Thyroid gland (tissue), 4 donors: ENCODE measurements at regions not wholly inside any gene's neighbourhood (a gene's known extent, or its start where the extent isn't known, plus 50 kb on each side); places are given as distances from the start of the nearest gene placed in this dataset. TPM values are rescaled to one million over a fixed set of nuclear protein-coding genes. Genes with fewer than 3 reads are reported as not detected.
"Not testable (repeated sequence)": the region's sequence is repeated elsewhere in the genome, so short reads cannot be mapped to it uniquely, and the experiment has no call there.

ENCODE experiments used
- DNase-seq, 2 donors: peaks; one replicate each; pipeline ENCODE4 v3.0.0-alpha.2; 2019
- H3K27ac ChIP-seq, 3 donors: fragments of 200-600 bp; sonication (generic); 1 replicate in 2 of 3; 2 replicates in 1 of 3; pipeline ENCODE4 v1.5.1; 2016 to 2019; ENCODE audit warnings: mild to moderate bottlenecking in 1 of 3, moderate library complexity in 1 of 3
- H3K27me3 ChIP-seq: fragments of 200-600 bp; sonication (generic); one replicate; pipeline ENCODE4 v1.5.1; 2019
- H3K36me3 ChIP-seq, 2 donors: fragments of 200-600 bp; sonication (generic); one replicate each; pipeline ENCODE4 v1.5.1; 2016 to 2019
- H3K4me1 ChIP-seq, 2 donors: fragments of 200-600 bp; sonication (generic); one replicate each; pipeline ENCODE4 v1.5.1; 2017 to 2019
- H3K4me3 ChIP-seq, 3 donors: fragments of 200-600 bp; sonication (generic); replicated peaks in 1 of 3; 1 replicate in 2 of 3; 2 replicates in 1 of 3; pipeline ENCODE4 v1.5.1; 2016; ENCODE audit warnings: mild to moderate bottlenecking in 1 of 3
- H3K9me3 ChIP-seq: fragments of 200-600 bp; sonication (generic); one replicate; pipeline ENCODE4 v1.5.1; 2017
- CTCF ChIP-seq, 6 experiments: fragments of 200-600 bp in 3 of 6; fragments of 450-650 bp in 3 of 6; sonication (generic) in 3 of 6; IDR thresholded peaks; one replicate each; pipeline ENCODE4 v1.5.1; 2016 to 2019; ENCODE audit warnings: antibody characterized with exemption in 6 of 6, mild to moderate bottlenecking in 2 of 6, inconsistent platforms in 1 of 6, moderate library complexity in 1 of 6
- POLR2A ChIP-seq, 2 donors: fragments of 450-650 bp; IDR thresholded peaks; one replicate each; pipeline ENCODE4 v1.6.1; 2017; ENCODE audit warnings: antibody characterized with exemption in 2 of 2, mild to moderate bottlenecking in 2 of 2, moderate library complexity in 1 of 2
- WGBS, 2 donors: methylation state at CpG; one replicate each; pipeline ENCODE4 v1.1.5; 2017; 5-methylcytosine and 5-hydroxymethylcytosine counted together
- intact Hi-C: fragments of 100-400 bp; cut with DNase I; formaldehyde crosslinking; loops from one replicate; pipeline ENCODE4 v1.15.1; 2023
- microRNA counts, 2 donors: library from miRNA; unstranded; fragments of <30 nt; microRNA quantifications; one replicate each; lab custom pipeline; 2016 to 2017
- microRNA-seq: library from miRNA; unstranded; fragments of <30 nt; microRNA quantifications from one replicate; pipeline ENCODE4, GENCODE V29; 2016
- small RNA-seq: library from RNA; depleted of rRNA; stranded (forward); fragments of <200 nt; gene quantifications from one replicate; pipeline ENCODE3, GENCODE V24; 2016

- intact Hi-C loops, result no loop called here
- no peaks in the 10 kb centered on the region for H3K4me1 ChIP-seq
- H3K27ac ChIP-seq, result no peak overlapping the region
- H3K9me3 ChIP-seq, result no peaks in the 10 kb centered on the region
- no peak overlapping the region for H3K4me3 ChIP-seq
- WGBS, 2 donors, result 76 to 80% methylated on average over 6 of the region's 6 CpGs
- DNase-seq, result no peak
- H3K27me3 ChIP-seq, result no peaks in the 10 kb centered on the region
- no peak for TF ChIP-seq POLR2A (IDR thresholded peaks at IDR 0.05)
- TF ChIP-seq CTCF (IDR thresholded peaks at IDR 0.05), result no peak
- H3K36me3 ChIP-seq, result no peaks in the 10 kb centered on the region
These were observed 59.9 kb upstream of the FAM241A start for GRCh38 chr4:112085156-112086035.

- no peaks in the 10 kb centered on the region for H3K27me3 ChIP-seq
- no peaks in the 10 kb centered on the region for H3K9me3 ChIP-seq
- H3K4me3 ChIP-seq, result no peak overlapping the region
- H3K27ac ChIP-seq, result no peak overlapping the region
- no peak for TF ChIP-seq POLR2A (IDR thresholded peaks at IDR 0.05)
- intact Hi-C loops, result no loop called here
- no peaks in the 10 kb centered on the region for H3K36me3 ChIP-seq
- DNase-seq, result no peak
- H3K4me1 ChIP-seq, result no peaks in the 10 kb centered on the region
These were observed 59.2 kb upstream of the FAM241A start for GRCh38 chr4:112086036-112086434.

- H3K27me3 ChIP-seq, H3K9me3 ChIP-seq, H3K4me3 ChIP-seq, DNase-seq, intact Hi-C loops, H3K4me1 ChIP-seq, H3K36me3 ChIP-seq, H3K27ac ChIP-seq: not testable (repeated sequence)
- WGBS, 2 donors, result 85 to 87% methylated on average over 16 to 17 of the region's 17 CpGs
These were observed 58.6 kb upstream of the FAM241A start for GRCh38 chr4:112086661-112087060.

- WGBS, 2 donors, result 90% methylated on average over 2 of the region's 2 CpGs
- H3K4me3 ChIP-seq, H3K4me1 ChIP-seq, H3K9me3 ChIP-seq, intact Hi-C loops, H3K27me3 ChIP-seq, H3K36me3 ChIP-seq, DNase-seq, H3K27ac ChIP-seq: not testable (repeated sequence)
These were observed 52.9 kb upstream of the FAM241A start for GRCh38 chr4:112092330-112092729.

- Histone ChIP-seq H3K27me3 (no peaks in the 10 kb centered on the region), H3K27ac (no peak overlapping the region), H3K36me3 (no peaks in the 10 kb centered on the region), H3K9me3 (no peaks in the 10 kb centered on the region), H3K4me1 (no peaks in the 10 kb centered on the region), H3K4me3 (no peak overlapping the region)
- TF ChIP-seq POLR2A (IDR thresholded peaks at IDR 0.05), result no peak
- TF ChIP-seq CTCF (IDR thresholded peaks at IDR 0.05), result no peak
- intact Hi-C loops, result no loop called here
- 91 to 94% methylated on average over 3 of the region's 3 CpGs for WGBS, 2 donors
- no peak for DNase-seq
These were observed 51.5 kb upstream of the FAM241A start for GRCh38 chr4:112093636-112094202.

- TF ChIP-seq POLR2A (IDR thresholded peaks at IDR 0.05) (no peak), CTCF (IDR thresholded peaks at IDR 0.05) (no peak)
- intact Hi-C loops, result no loop called here
- H3K27ac ChIP-seq, result no peak overlapping the region
- H3K27me3 ChIP-seq, result no peaks in the 10 kb centered on the region
- no peaks in the 10 kb centered on the region for H3K36me3 ChIP-seq
- no peaks in the 10 kb centered on the region for H3K4me1 ChIP-seq
- H3K4me3 ChIP-seq, result no peak overlapping the region
- WGBS, 2 donors, result 61 to 67% methylated on average over 1 of the region's 1 CpG
- DNase-seq, result no peak
- no peaks in the 10 kb centered on the region for H3K9me3 ChIP-seq
These were observed 50.9 kb upstream of the FAM241A start for GRCh38 chr4:112094330-112094729.

MicroRNAs encoded in the stretch of these regions (microRNA counts, 767-probe panel; counts per million panel counts)
- 0 to 1,776 counts per million in 2 donors for microRNA hsa-miR-297 (lab: Ali Mortazavi, UCI)

Small RNA genes in the stretch of these regions (microRNA-seq; reads per million reads assigned to microRNA genes)
- not detected for gene MIR297

Small RNA genes in the stretch of these regions (small RNA-seq; reads per million reads assigned to genes)
- not detected for gene MIR297
- gene RNU6-289P, result not detected
